ENCODE measurements at regions not wholly inside any gene's neighbourhood (a gene's known extent, or its start where the extent isn't known, plus 50 kb on each side); places are given as distances from the start of the nearest gene placed in this dataset.

GRCh38 chr14:45491914-45492313 lies 238.9 kb upstream of the MIS18BP1 start:
- H3K27ac ChIP-seq (ENCODE audit: insufficient read depth, low read depth, low read length): no peak overlapping the region
- no peak overlapping the region for H3K4me3 ChIP-seq (replicated peaks in 1 of 3; ENCODE audit: insufficient read depth in 1 of 3, low read depth in 1 of 3, low read length in 3 of 3)
- no peaks in the 10 kb centered on the region for H3K79me2 ChIP-seq (ENCODE audit: control insufficient read depth, insufficient read depth, low read length)
- intact Hi-C loops (cut with micrococcal nuclease) (no loop called here), dilution Hi-C loops (cut with MboI; ENCODE audit: extremely low pct_ligation_motif_present, low sequenced_read_pairs) (no loop called here)
- H3K9ac ChIP-seq (replicated peaks; ENCODE audit: extremely low read depth, insufficient read depth, low read length): no peak overlapping the region
- H3K36me3 ChIP-seq (ENCODE audit: control insufficient read depth in 2 of 2, extremely low read depth in 1 of 2, insufficient read depth in 2 of 2, low read length in 2 of 2): no peaks in the 10 kb centered on the region
- no peaks in the 10 kb centered on the region for H3K4me1 ChIP-seq (ENCODE audit: control insufficient read depth, extremely low read depth, insufficient read depth, low read length)
- H3K27me3 ChIP-seq (ENCODE audit: control insufficient read depth in 2 of 2, insufficient read depth in 2 of 2, low read length in 2 of 2): no peaks in the 10 kb centered on the region
- no peak for DNase-seq (ENCODE audit: low read depth, low spot score)
- BruUV-seq (replicated peaks): no TSS peak
- no peak for TF ChIP-seq CTCF (IDR thresholded peaks at IDR 0.05; ENCODE audit: extremely low read depth in 1 of 2, insufficient read depth in 1 of 2, low read depth in 1 of 2, low read length in 2 of 2)
- no peak for TF ChIP-seq JUN (IDR thresholded peaks at IDR 0.05; ENCODE audit: borderline replicate concordance, insufficient read depth, insufficient read length, low read depth)
- TF ChIP-seq POLR2A (IDR thresholded peaks at IDR 0.05; ENCODE audit: low read depth, low read length): no peak
- no peak for TF ChIP-seq MAX (IDR thresholded peaks at IDR 0.05; ENCODE audit: insufficient read depth, insufficient read length)
- TF ChIP-seq POLR2AphosphoS5 (IDR thresholded peaks at IDR 0.05; ENCODE audit: insufficient read depth, low read depth, low read length): no peak
- peaks cover 2% of the 10 kb centered on the region for H3K9me3 ChIP-seq (replicated peaks; ENCODE audit: control insufficient read depth, insufficient read depth, low read length)
- H2AFZ ChIP-seq (ENCODE audit: low read depth, low read length): no peak overlapping the region
- no peak overlapping the region for H3K4me2 ChIP-seq (ENCODE audit: insufficient read depth, low read length)
- no peaks in the 10 kb centered on the region for H3K9me1 ChIP-seq (replicated peaks; ENCODE audit: control insufficient read depth, extremely low read depth, insufficient read depth, low read length)
- POLR2A ChIA-PET: no interaction called here
- FAIRE-seq: no peak
- CTCF ChIA-PET: no interaction called here
- no peaks in the 10 kb centered on the region for H4K20me1 ChIP-seq (replicated peaks; ENCODE audit: control insufficient read depth, extremely low read depth, insufficient read depth, low read length)

GRCh38 chr14:45486599-45486998 lies 233.6 kb upstream of the MIS18BP1 start:
- TF ChIP-seq POLR2AphosphoS5 (IDR thresholded peaks at IDR 0.05; ENCODE audit: insufficient read depth, low read depth, low read length) (no peak), EZH2 (IDR thresholded peaks at IDR 0.05; ENCODE audit: borderline replicate concordance, low read depth, low read length, severe bottlenecking) (no peak), JUN (IDR thresholded peaks at IDR 0.05; ENCODE audit: borderline replicate concordance, insufficient read depth, insufficient read length, low read depth) (no peak), POLR2A (IDR thresholded peaks at IDR 0.05; ENCODE audit: low read depth, low read length) (no peak), MAX (IDR thresholded peaks at IDR 0.05; ENCODE audit: insufficient read depth, insufficient read length) (no peak), GATA2 (IDR thresholded peaks at IDR 0.05; ENCODE audit: insufficient read depth, insufficient read length, low read depth, low read length) (no peak), CTCF (IDR thresholded peaks at IDR 0.05; ENCODE audit: extremely low read depth in 1 of 2, insufficient read depth in 1 of 2, low read depth in 1 of 2, low read length in 2 of 2) (no peak), MYC (IDR thresholded peaks at IDR 0.05; ENCODE audit: low read depth, low read length) (no peak)
- H3K79me2 ChIP-seq (ENCODE audit: control insufficient read depth, insufficient read depth, low read length): no peaks in the 10 kb centered on the region
- H3K27me3 ChIP-seq (ENCODE audit: control insufficient read depth in 2 of 2, insufficient read depth in 2 of 2, low read length in 2 of 2): no peaks in the 10 kb centered on the region
- BruUV-seq (replicated peaks): no TSS peak
- CTCF ChIA-PET: no interaction called here
- H4K20me1 ChIP-seq (replicated peaks; ENCODE audit: control insufficient read depth, extremely low read depth, insufficient read depth, low read length): no peaks in the 10 kb centered on the region
- H3K27ac ChIP-seq (ENCODE audit: insufficient read depth, low read depth, low read length): no peak overlapping the region
- no peak overlapping the region for H3K4me3 ChIP-seq (replicated peaks in 1 of 3; ENCODE audit: insufficient read depth in 1 of 3, low read depth in 1 of 3, low read length in 3 of 3)
- no peaks in the 10 kb centered on the region for H3K9me1 ChIP-seq (replicated peaks; ENCODE audit: control insufficient read depth, extremely low read depth, insufficient read depth, low read length)
- H3K9ac ChIP-seq (replicated peaks; ENCODE audit: extremely low read depth, insufficient read depth, low read length): no peak overlapping the region
- H3K36me3 ChIP-seq (ENCODE audit: control insufficient read depth in 2 of 2, extremely low read depth in 1 of 2, insufficient read depth in 2 of 2, low read length in 2 of 2): no peaks in the 10 kb centered on the region
- peaks cover 2% of the 10 kb centered on the region for H3K9me3 ChIP-seq (replicated peaks; ENCODE audit: control insufficient read depth, insufficient read depth, low read length)
- no peak overlapping the region for H2AFZ ChIP-seq (ENCODE audit: low read depth, low read length)
- POLR2A ChIA-PET: no interaction called here
- no peaks in the 10 kb centered on the region for H3K4me1 ChIP-seq (ENCODE audit: control insufficient read depth, extremely low read depth, insufficient read depth, low read length)
- intact Hi-C loops (cut with micrococcal nuclease): no loop called here
- H3K4me2 ChIP-seq (ENCODE audit: insufficient read depth, low read length): no peak overlapping the region
- DNase-seq (ENCODE audit: low read depth, low spot score) (no peak), FAIRE-seq (no peak)
- dilution Hi-C loops (cut with MboI; ENCODE audit: extremely low pct_ligation_motif_present, low sequenced_read_pairs): no loop called here

Measured in endothelial cell of umbilical vein (primary cell).